ENCODE measurements at regions not wholly inside any gene's neighbourhood (a gene's known extent, or its start where the extent isn't known, plus 50 kb on each side); places are given as distances from the start of the nearest gene placed in this dataset.

DNA sequence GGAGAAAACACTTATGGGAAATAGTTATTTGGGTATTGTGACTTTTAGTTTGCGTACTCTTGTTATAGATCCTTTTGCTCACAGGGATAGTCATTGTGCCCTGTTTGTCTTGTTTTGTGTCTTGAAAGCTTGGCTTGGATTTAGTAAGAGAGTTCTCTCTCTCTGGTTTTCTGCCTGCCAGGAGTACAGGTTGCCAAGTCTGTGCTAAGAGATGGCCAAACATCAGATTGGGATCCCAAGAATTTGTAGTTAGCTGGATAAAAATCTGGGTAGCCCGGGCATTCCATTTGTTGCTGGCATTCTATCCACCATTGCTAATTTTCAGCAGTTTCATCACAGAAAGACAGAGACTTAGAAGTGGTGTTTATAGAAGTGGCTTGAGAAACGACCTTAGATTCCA is 222.2 kb downstream of the NRIP1 start:
- intact Hi-C loops (cut with DNase I), result no loop called here
- DNase-seq, result no peak
- H3K36me3 ChIP-seq (ENCODE audit: control insufficient read depth in 2 of 3, insufficient read depth in 3 of 3, low read length in 3 of 3), result no peaks in the 10 kb centered on the region
- no peaks in the 10 kb centered on the region for H3K4me1 ChIP-seq (ENCODE audit: control insufficient read depth in 2 of 3, insufficient read depth in 2 of 3, low read depth in 1 of 3, low read length in 3 of 3)
- no peak overlapping the region for H3K4me3 ChIP-seq (ENCODE audit: low read length in 3 of 3)
- no peaks in the 10 kb centered on the region for H3K27me3 ChIP-seq (ENCODE audit: control insufficient read depth, insufficient read depth, low read length)
- TF ChIP-seq, protein P1, sequence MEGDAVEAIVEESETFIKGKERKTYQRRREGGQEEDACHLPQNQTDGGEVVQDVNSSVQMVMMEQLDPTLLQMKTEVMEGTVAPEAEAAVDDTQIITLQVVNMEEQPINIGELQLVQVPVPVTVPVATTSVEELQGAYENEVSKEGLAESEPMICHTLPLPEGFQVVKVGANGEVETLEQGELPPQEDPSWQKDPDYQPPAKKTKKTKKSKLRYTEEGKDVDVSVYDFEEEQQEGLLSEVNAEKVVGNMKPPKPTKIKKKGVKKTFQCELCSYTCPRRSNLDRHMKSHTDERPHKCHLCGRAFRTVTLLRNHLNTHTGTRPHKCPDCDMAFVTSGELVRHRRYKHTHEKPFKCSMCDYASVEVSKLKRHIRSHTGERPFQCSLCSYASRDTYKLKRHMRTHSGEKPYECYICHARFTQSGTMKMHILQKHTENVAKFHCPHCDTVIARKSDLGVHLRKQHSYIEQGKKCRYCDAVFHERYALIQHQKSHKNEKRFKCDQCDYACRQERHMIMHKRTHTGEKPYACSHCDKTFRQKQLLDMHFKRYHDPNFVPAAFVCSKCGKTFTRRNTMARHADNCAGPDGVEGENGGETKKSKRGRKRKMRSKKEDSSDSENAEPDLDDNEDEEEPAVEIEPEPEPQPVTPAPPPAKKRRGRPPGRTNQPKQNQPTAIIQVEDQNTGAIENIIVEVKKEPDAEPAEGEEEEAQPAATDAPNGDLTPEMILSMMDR (IDR thresholded peaks at IDR 0.05; ENCODE audit: borderline replicate concordance, extremely low read depth, insufficient read depth), result no peak
- no peak overlapping the region for H3K27ac ChIP-seq (ENCODE audit: low read depth in 2 of 2, low read length in 2 of 2)
- H3K9me3 ChIP-seq (ENCODE audit: control insufficient read depth in 2 of 3, insufficient read depth in 1 of 3, low read length in 3 of 3), result peaks cover 0 to 2% (median 0%) of the 10 kb centered on the region in 3 donors
- FAIRE-seq, result no peak
- H3K9ac ChIP-seq (ENCODE audit: low read length in 3 of 3), result no peak overlapping the region

DNA sequence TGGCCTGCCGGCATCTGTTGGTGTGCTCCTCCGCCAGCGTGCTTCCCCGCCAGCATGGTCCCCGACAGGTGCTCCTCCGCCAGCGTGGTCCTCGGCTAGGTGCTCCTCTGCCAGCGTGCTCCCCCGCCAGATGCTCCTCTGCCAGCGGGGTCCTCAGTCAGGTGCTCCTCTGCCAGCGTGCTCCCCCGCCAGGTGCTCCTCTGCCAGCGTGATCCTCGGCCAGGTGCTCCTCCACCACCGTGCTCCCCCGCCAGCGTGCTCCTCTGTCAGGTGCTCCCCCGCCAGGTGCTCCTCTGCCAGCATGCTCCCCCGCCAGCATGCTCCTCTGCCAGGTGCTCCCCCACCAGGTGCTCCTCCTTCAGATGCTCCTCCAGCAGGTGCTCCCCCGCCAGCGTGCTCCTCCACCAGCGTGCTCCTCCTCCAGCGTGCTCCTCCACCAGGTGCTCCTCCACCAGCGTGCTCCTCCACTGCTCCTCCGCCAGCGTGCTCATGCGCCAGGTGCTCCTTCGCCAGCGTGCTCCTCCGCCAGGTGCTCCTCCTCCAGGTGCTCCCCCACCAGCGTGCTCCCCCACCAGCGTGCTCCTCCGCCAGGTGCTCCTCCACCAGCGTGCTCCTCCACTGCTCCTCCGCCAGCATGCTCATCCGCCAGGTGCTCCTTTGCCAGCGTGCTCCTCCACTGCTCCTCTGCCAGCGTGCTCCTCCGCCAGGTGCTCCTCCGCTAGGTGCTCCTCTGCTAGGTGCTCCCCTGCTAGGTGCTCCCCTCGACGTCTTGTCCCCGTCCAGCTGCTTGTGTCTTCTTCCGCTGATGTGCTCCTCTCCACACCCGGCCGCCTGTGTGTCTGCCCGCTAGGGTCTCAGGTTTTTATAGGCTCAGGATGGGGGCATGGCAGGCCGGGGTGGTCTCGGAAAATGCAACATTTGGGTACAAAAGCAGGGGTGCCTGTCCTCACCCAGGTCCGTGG is 223.0 kb downstream of the NRIP1 start:
- Histone ChIP-seq H3K27ac (ENCODE audit: low read depth in 2 of 2, low read length in 2 of 2) (no peak overlapping the region), H3K27me3 (ENCODE audit: control insufficient read depth, insufficient read depth, low read length) (no peaks in the 10 kb centered on the region), H3K4me1 (ENCODE audit: control insufficient read depth in 2 of 3, insufficient read depth in 2 of 3, low read depth in 1 of 3, low read length in 3 of 3) (no peaks in the 10 kb centered on the region), H3K9me3 (ENCODE audit: control insufficient read depth in 2 of 3, insufficient read depth in 1 of 3, low read length in 3 of 3) (peaks cover 0 to 2% (median 0%) of the 10 kb centered on the region in 3 donors), H3K9ac (ENCODE audit: low read length in 3 of 3) (no peak overlapping the region), H3K36me3 (ENCODE audit: control insufficient read depth in 2 of 3, insufficient read depth in 3 of 3, low read length in 3 of 3) (no peaks in the 10 kb centered on the region), H3K4me3 (ENCODE audit: low read length in 3 of 3) (no peak overlapping the region)
- DNase-seq (peak in 2 of 5 donors; percentile 32 to 73), FAIRE-seq (no peak)
- intact Hi-C loops (cut with DNase I), result no loop called here
- TF ChIP-seq, protein P1 (IDR thresholded peaks at IDR 0.05; ENCODE audit: borderline replicate concordance, extremely low read depth, insufficient read depth), result no peak

DNA sequence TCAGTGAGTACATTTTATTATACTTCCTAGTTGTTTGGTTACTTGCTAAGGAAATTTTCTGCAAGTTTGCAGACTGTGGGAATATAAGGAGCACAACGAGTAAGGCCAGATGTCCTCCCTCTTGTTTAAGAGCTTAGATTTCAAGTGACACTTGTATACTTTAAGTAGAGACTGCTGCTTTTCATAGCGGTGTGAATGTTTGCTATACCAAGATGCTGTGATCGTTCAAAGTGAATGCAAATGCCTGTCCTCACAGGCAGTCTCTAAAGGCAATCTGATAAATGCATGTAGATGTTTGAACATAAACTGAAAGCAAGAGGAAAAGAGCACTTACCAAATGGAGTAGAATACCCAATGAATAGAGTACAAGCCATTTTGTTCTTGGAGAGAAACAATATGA is 226.4 kb downstream of the NRIP1 start:
- Histone ChIP-seq H3K36me3 (ENCODE audit: control insufficient read depth in 2 of 3, insufficient read depth in 3 of 3, low read length in 3 of 3) (no peaks in the 10 kb centered on the region), H3K27ac (ENCODE audit: low read depth in 2 of 2, low read length in 2 of 2) (no peak overlapping the region), H3K4me1 (ENCODE audit: control insufficient read depth in 2 of 3, insufficient read depth in 2 of 3, low read depth in 1 of 3, low read length in 3 of 3) (no peaks in the 10 kb centered on the region), H3K27me3 (ENCODE audit: control insufficient read depth, insufficient read depth, low read length) (no peaks in the 10 kb centered on the region), H3K9me3 (ENCODE audit: control insufficient read depth in 2 of 3, insufficient read depth in 1 of 3, low read length in 3 of 3) (no peaks in the 10 kb centered on the region), H3K4me3 (ENCODE audit: low read length in 3 of 3) (no peak overlapping the region), H3K9ac (ENCODE audit: low read length in 3 of 3) (no peak overlapping the region)
- peak in 2 of 5 donors; percentile 33 to 39 for DNase-seq
- no peak for FAIRE-seq
- intact Hi-C loops (cut with DNase I), result no loop called here
- TF ChIP-seq, protein P1 (IDR thresholded peaks at IDR 0.05; ENCODE audit: borderline replicate concordance, extremely low read depth, insufficient read depth), result no peak

All from kidney (tissue), 13 donors.